ENCODE measurements at regions not wholly inside any gene's neighbourhood (a gene's known extent, or its start where the extent isn't known, plus 50 kb on each side); places are given as distances from the start of the nearest gene placed in this dataset.
"Not testable (repeated sequence)": the region's sequence is repeated elsewhere in the genome, so short reads cannot be mapped to it uniquely, and the experiment has no call there.

DNA sequence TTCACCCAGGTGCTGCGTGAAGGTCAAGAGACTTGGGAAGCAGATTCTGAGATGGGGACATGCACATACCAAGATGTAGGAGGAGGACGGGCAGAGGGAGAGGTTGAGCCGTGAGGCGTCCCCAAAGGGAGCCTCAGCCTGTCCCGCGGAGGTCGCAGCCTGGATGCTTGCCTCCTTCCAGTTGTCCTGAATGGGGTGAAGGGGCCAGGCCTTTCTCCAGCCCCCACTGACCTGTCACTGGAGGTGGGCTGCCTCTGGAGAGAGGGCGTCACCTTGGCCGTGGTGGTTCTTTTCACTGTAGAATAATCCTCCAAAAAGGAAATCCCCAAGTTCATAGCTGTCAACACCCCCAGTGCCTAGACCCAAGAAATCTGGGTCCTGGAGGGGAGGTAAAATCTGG is 283.0 kb upstream of the VSTM2A start:
- ChIA-PET CTCF (no interaction called here), POLR2A (no interaction called here)
- Mint-ChIP-seq H3K36me3 (no peaks in the 10 kb centered on the region), H3K27me3 (no peaks in the 10 kb centered on the region), H3K4me3 (no peak overlapping the region), H3K4me1 (no peaks in the 10 kb centered on the region), H3K27ac (no peak overlapping the region), H3K9me3 (peaks cover 10 to 16% (median 15%) of the 10 kb centered on the region in 3 donors)
- H3K27ac ChIP-seq (ENCODE audit: low read length), result no peak overlapping the region
- H3K4me3 ChIP-seq (ENCODE audit: control insufficient read depth in 1 of 2, extremely low read depth in 1 of 2, low read length in 1 of 2), result no peak overlapping the region
- no peaks in the 10 kb centered on the region for H3K4me1 ChIP-seq (ENCODE audit: control insufficient read depth in 1 of 2, extremely low read depth in 1 of 2, insufficient read depth in 2 of 2, low read length in 2 of 2)
- peaks cover 2% of the 10 kb centered on the region for H3K9me3 ChIP-seq
- H3K27me3 ChIP-seq (replicated peaks in 1 of 2; ENCODE audit: control insufficient read depth in 2 of 2, extremely low read depth in 1 of 2, insufficient read depth in 2 of 2, low read length in 1 of 2), result no peaks in the 10 kb centered on the region
- no peak for ATAC-seq (replicated peaks in 1 of 4)
- DNase-seq, result no peak
- H3K36me3 ChIP-seq (ENCODE audit: control insufficient read depth in 2 of 2, extremely low read depth in 1 of 2, insufficient read depth in 1 of 2, low read length in 1 of 2), result no peaks in the 10 kb centered on the region
- 93% methylated on average over 6 of the region's 9 CpGs for WGBS (ENCODE audit: insufficient coverage)

- H3K4me3 ChIP-seq (ENCODE audit: control insufficient read depth in 1 of 2, extremely low read depth in 1 of 2, low read length in 1 of 2), result no peak overlapping the region
- Mint-ChIP-seq H3K4me3 (no peak overlapping the region), H3K27ac (no peak overlapping the region), H3K4me1 (no peaks in the 10 kb centered on the region), H3K9me3 (peaks cover 16 to 21% (median 17%) of the 10 kb centered on the region in 3 donors), H3K36me3 (no peaks in the 10 kb centered on the region), H3K27me3 (no peaks in the 10 kb centered on the region)
- no peaks in the 10 kb centered on the region for H3K36me3 ChIP-seq (ENCODE audit: control insufficient read depth in 2 of 2, extremely low read depth in 1 of 2, insufficient read depth in 1 of 2, low read length in 1 of 2)
- POLR2A ChIA-PET, result no interaction called here
- ATAC-seq (replicated peaks in 1 of 4) (no peak), DNase-seq (no peak)
- CTCF ChIA-PET, result no interaction called here
- no peak overlapping the region for H3K27ac ChIP-seq (ENCODE audit: low read length)
- no peaks in the 10 kb centered on the region for H3K27me3 ChIP-seq (replicated peaks in 1 of 2; ENCODE audit: control insufficient read depth in 2 of 2, extremely low read depth in 1 of 2, insufficient read depth in 2 of 2, low read length in 1 of 2)
- H3K4me1 ChIP-seq (ENCODE audit: control insufficient read depth in 1 of 2, extremely low read depth in 1 of 2, insufficient read depth in 2 of 2, low read length in 2 of 2), result no peaks in the 10 kb centered on the region
- peaks cover 2% of the 10 kb centered on the region for H3K9me3 ChIP-seq
- no CpG with 5 or more reads among the region's 1 CpG for WGBS (ENCODE audit: insufficient coverage)
These were observed 281.2 kb upstream of the VSTM2A start for GRCh38 chr7:54260941-54261371.

GRCh38 chr7:54278847-54279246 is 263.3 kb upstream of the VSTM2A start:
- ChIA-PET POLR2A (no interaction called here), CTCF (no interaction called here)
- DNase-seq (no peak), ATAC-seq (replicated peaks in 1 of 4) (no peak)
- H3K27me3 Mint-ChIP-seq, result no peaks in the 10 kb centered on the region
- 55% methylated on average over 1 of the region's 1 CpG for WGBS (ENCODE audit: insufficient coverage)
- Histone ChIP-seq H3K9me3 (peaks cover 6% of the 10 kb centered on the region), H3K27me3 (replicated peaks in 1 of 2; ENCODE audit: control insufficient read depth in 2 of 2, extremely low read depth in 1 of 2, insufficient read depth in 2 of 2, low read length in 1 of 2) (no peaks in the 10 kb centered on the region), H3K36me3 (ENCODE audit: control insufficient read depth in 2 of 2, extremely low read depth in 1 of 2, insufficient read depth in 1 of 2, low read length in 1 of 2) (no peaks in the 10 kb centered on the region), H3K4me3 (ENCODE audit: control insufficient read depth in 1 of 2, extremely low read depth in 1 of 2, low read length in 1 of 2) (peak overlapping the region in 1 of 2 donors; percentile 15), H3K27ac (ENCODE audit: low read length) (no peak overlapping the region), H3K4me1 (ENCODE audit: control insufficient read depth in 1 of 2, extremely low read depth in 1 of 2, insufficient read depth in 2 of 2, low read length in 2 of 2) (no peaks in the 10 kb centered on the region)
- no peaks in the 10 kb centered on the region for H3K36me3 Mint-ChIP-seq
- no peak overlapping the region for H3K27ac Mint-ChIP-seq
- H3K4me1 Mint-ChIP-seq, result no peaks in the 10 kb centered on the region
- H3K4me3 Mint-ChIP-seq, result no peak overlapping the region
- peaks cover 8 to 31% (median 25%) of the 10 kb centered on the region in 3 donors for H3K9me3 Mint-ChIP-seq

DNA sequence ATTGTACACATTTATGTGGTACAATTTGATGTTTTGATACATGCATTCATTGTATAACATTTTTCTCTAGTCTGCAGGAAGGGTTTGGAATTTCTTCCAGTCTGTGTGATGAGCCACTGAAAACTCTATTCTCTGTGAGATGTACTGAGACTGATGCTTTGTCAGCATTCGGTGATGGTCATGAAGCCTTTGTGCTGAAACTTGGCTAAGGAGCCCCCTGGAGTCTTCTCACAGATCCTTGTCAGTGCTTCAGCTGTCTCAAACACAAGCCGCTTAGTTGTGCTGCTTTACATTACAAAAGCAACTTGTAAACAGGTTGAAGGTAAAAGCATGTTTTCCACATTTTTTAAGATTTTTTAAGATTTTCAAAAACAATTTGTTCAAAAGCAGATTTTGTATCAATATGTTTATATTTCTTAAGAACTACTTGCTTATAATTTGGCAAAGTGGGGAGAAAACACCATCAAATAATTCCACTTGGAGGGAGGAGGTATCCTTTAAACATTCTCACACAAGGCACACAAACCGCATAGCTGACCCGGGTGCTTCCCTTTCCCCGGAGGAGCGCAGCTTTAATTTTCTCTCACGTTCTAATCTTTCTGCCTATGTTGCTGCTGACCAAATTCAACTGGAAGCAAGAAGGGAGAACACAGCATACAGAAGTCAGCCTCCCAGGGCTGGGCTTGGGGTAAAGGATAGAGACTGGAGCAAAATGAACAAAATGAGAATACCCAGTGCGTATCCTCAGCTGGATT is 249.8 kb upstream of the VSTM2A start:
- CTCF ChIA-PET, result no interaction called here
- H3K36me3 Mint-ChIP-seq, result no peaks in the 10 kb centered on the region
- POLR2A ChIA-PET, result interaction anchor here in 1 of 2 donors (0.6 kb wide), 1 partner anchor 1636 kb away, joined by 10 read pairs; no protein-coding TSS in a partner anchor

DNA sequence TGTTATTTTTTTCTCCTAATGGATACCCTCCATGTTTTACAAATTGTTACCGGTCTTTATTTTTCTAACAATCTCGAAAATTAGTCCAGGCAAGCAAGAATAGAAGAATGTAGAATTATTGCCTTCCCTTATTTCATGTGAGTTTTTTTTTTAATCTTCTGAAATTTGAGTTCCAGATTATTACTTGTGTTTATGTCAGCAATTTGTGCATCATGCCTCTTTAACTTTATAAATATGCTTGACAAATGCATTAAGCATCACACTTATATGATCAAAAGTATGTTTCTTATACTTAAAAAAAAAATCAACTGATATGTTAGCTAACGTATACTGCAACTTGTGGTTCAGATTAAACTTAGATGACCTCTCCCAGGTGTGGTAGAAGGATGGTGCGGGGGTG is 242.7 kb upstream of the VSTM2A start:
- CTCF ChIA-PET, result no interaction called here
- no CpG with 5 or more reads among the region's 4 CpGs for WGBS (ENCODE audit: insufficient coverage)
- H3K27ac Mint-ChIP-seq, result no peak overlapping the region
- H3K9me3 Mint-ChIP-seq, result peaks cover 19 to 31% (median 20%) of the 10 kb centered on the region in 3 donors
- H3K4me1 ChIP-seq (ENCODE audit: control insufficient read depth in 1 of 2, extremely low read depth in 1 of 2, insufficient read depth in 2 of 2, low read length in 2 of 2), result no peaks in the 10 kb centered on the region
- no peak overlapping the region for H3K27ac ChIP-seq (ENCODE audit: low read length)
- no peak overlapping the region for H3K4me3 ChIP-seq (ENCODE audit: control insufficient read depth in 1 of 2, extremely low read depth in 1 of 2, low read length in 1 of 2)
- no peaks in the 10 kb centered on the region for H3K27me3 ChIP-seq (replicated peaks in 1 of 2; ENCODE audit: control insufficient read depth in 2 of 2, extremely low read depth in 1 of 2, insufficient read depth in 2 of 2, low read length in 1 of 2)
- H3K4me3 Mint-ChIP-seq, result no peak overlapping the region
- no peaks in the 10 kb centered on the region for H3K36me3 ChIP-seq (ENCODE audit: control insufficient read depth in 2 of 2, extremely low read depth in 1 of 2, insufficient read depth in 1 of 2, low read length in 1 of 2)
- DNase-seq (no peak), ATAC-seq (replicated peaks in 1 of 4) (no peak)
- no peaks in the 10 kb centered on the region for H3K4me1 Mint-ChIP-seq
- POLR2A ChIA-PET, result no interaction called here
- no peaks in the 10 kb centered on the region for H3K36me3 Mint-ChIP-seq
- H3K9me3 ChIP-seq, result peaks cover 4% of the 10 kb centered on the region
- H3K27me3 Mint-ChIP-seq, result no peaks in the 10 kb centered on the region

More for the DNA sequence above, 249.8 kb upstream of the VSTM2A start:
- Histone ChIP-seq H3K27me3 (replicated peaks in 1 of 2; ENCODE audit: control insufficient read depth in 2 of 2, extremely low read depth in 1 of 2, insufficient read depth in 2 of 2, low read length in 1 of 2) (no peaks in the 10 kb centered on the region), H3K9me3 (peaks cover 8% of the 10 kb centered on the region), H3K4me1 (ENCODE audit: control insufficient read depth in 1 of 2, extremely low read depth in 1 of 2, insufficient read depth in 2 of 2, low read length in 2 of 2) (no peaks in the 10 kb centered on the region), H3K27ac (ENCODE audit: low read length) (no peak overlapping the region), H3K36me3 (ENCODE audit: control insufficient read depth in 2 of 2, extremely low read depth in 1 of 2, insufficient read depth in 1 of 2, low read length in 1 of 2) (no peaks in the 10 kb centered on the region), H3K4me3 (ENCODE audit: control insufficient read depth in 1 of 2, extremely low read depth in 1 of 2, low read length in 1 of 2) (no peak overlapping the region)
- Mint-ChIP-seq H3K27me3 (no peaks in the 10 kb centered on the region), H3K9me3 (peaks cover 19 to 31% (median 22%) of the 10 kb centered on the region in 3 donors), H3K27ac (no peak overlapping the region), H3K4me1 (no peaks in the 10 kb centered on the region), H3K4me3 (no peak overlapping the region)
- ATAC-seq (replicated peaks in 1 of 4), result no peak
- WGBS (ENCODE audit: insufficient coverage), result 40% methylated on average over 1 of the region's 8 CpGs
- DNase-seq, result no peak

DNA sequence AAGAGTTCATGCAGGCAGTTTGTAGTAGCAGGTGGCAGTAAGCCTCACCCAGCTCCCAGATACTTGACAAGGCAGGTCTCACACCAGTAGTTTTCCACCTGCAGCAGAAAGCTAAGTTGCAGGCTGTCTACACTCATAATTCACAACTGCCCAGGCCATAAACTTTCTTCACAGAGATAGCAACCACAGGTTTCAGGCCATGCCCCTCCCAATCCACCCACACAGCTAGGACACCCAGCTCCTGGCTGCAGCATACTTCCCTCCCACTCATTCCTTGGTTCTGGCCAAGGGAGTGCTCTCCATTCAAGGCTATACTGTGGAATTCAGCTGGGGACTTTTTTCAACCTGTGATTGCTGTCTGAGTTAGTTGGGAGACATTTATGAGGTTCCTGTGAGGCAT is 226.2 kb upstream of the VSTM2A start:
- POLR2A ChIA-PET; CTCF ChIA-PET; ATAC-seq (replicated peaks in 1 of 4); H3K27ac ChIP-seq (ENCODE audit: low read length); H3K36me3 ChIP-seq (ENCODE audit: control insufficient read depth in 2 of 2, extremely low read depth in 1 of 2, insufficient read depth in 1 of 2, low read length in 1 of 2); H3K4me1 ChIP-seq (ENCODE audit: control insufficient read depth in 1 of 2, extremely low read depth in 1 of 2, insufficient read depth in 2 of 2, low read length in 2 of 2); H3K27me3 ChIP-seq (replicated peaks in 1 of 2; ENCODE audit: control insufficient read depth in 2 of 2, extremely low read depth in 1 of 2, insufficient read depth in 2 of 2, low read length in 1 of 2); DNase-seq; H3K27ac Mint-ChIP-seq; H3K4me3 Mint-ChIP-seq; H3K4me3 ChIP-seq (ENCODE audit: control insufficient read depth in 1 of 2, extremely low read depth in 1 of 2, low read length in 1 of 2); H3K9me3 ChIP-seq; H3K27me3 Mint-ChIP-seq; H3K4me1 Mint-ChIP-seq; H3K36me3 Mint-ChIP-seq; H3K9me3 Mint-ChIP-seq: not testable (repeated sequence)

Measured in T-cell (primary cell).